IgD-negative memory B cell (primary cell): ENCODE measurements at regions not wholly inside any gene's neighbourhood (a gene's known extent, or its start where the extent isn't known, plus 50 kb on each side); places are given as distances from the start of the nearest gene placed in this dataset.

Experiments
- H3K27ac Mint-ChIP-seq, 3 donors: one replicate each; pipeline ENCODE4 v1.8.0; 2020 to 2022; ENCODE audit warnings: mild to moderate bottlenecking in 3 of 3, mixed read lengths in 3 of 3, moderate library complexity in 1 of 3
- H3K27me3 Mint-ChIP-seq: one replicate; pipeline ENCODE4 v1.8.0; 2021; ENCODE audit warnings: mixed read lengths
- H3K36me3 Mint-ChIP-seq: one replicate; pipeline ENCODE4 v1.8.0; 2020; ENCODE audit warnings: mild to moderate bottlenecking, mixed read lengths
- H3K4me1 Mint-ChIP-seq, 3 donors: one replicate each; pipeline ENCODE4 v1.8.0; 2020 to 2022; ENCODE audit warnings: mixed read lengths in 3 of 3, mild to moderate bottlenecking in 1 of 3
- H3K4me3 Mint-ChIP-seq, 4 donors: one replicate each; pipeline ENCODE4 v1.8.0; 2020 to 2022; ENCODE audit warnings: mild to moderate bottlenecking in 4 of 4, mixed read lengths in 4 of 4, moderate library complexity in 3 of 4
- H3K9me3 Mint-ChIP-seq, 3 donors: one replicate each; pipeline ENCODE4 v1.8.0; 2020 to 2021; ENCODE audit warnings: mixed read lengths in 3 of 3, mild to moderate bottlenecking in 1 of 3

- Mint-ChIP-seq H3K4me1 (peaks cover 5 to 15% (median 12%) of the 10 kb centered on the region in 3 donors), H3K4me3 (no peak overlapping the region), H3K36me3 (no peaks in the 10 kb centered on the region), H3K27ac (no peak overlapping the region), H3K9me3 (peaks cover 3 to 6% (median 3%) of the 10 kb centered on the region in 3 donors), H3K27me3 (peaks cover 28% of the 10 kb centered on the region)
Measured at GRCh38 chrX:9162698-9163097, 128.8 kb upstream of the FAM9B start.

GRCh38 chrX:9163214-9163709 lies 129.3 kb upstream of the FAM9B start:
- H3K9me3 Mint-ChIP-seq: peaks cover 4 to 7% (median 4%) of the 10 kb centered on the region in 3 donors
- H3K36me3 Mint-ChIP-seq: no peaks in the 10 kb centered on the region
- no peak overlapping the region for H3K4me3 Mint-ChIP-seq
- H3K27ac Mint-ChIP-seq: no peak overlapping the region
- peaks cover 28% of the 10 kb centered on the region for H3K27me3 Mint-ChIP-seq
- H3K4me1 Mint-ChIP-seq: peaks cover 5 to 15% (median 12%) of the 10 kb centered on the region in 3 donors

- Mint-ChIP-seq H3K27ac (peak overlapping the region in 1 of 3 donors; percentile 48), H3K36me3 (no peaks in the 10 kb centered on the region), H3K4me1 (peaks cover 7 to 15% (median 12%) of the 10 kb centered on the region in 3 donors), H3K9me3 (peaks cover 6 to 8% (median 7%) of the 10 kb centered on the region in 3 donors), H3K27me3 (peaks cover 25% of the 10 kb centered on the region), H3K4me3 (no peak overlapping the region)
Measured at GRCh38 chrX:9164086-9164485, 130.2 kb upstream of the FAM9B start.

- Mint-ChIP-seq H3K4me3 (no peak overlapping the region), H3K36me3 (no peaks in the 10 kb centered on the region)
Measured at GRCh38 chrX:9164533-9165426, 130.9 kb upstream of the FAM9B start.

GRCh38 chrX:9166584-9166944 lies 132.6 kb upstream of the FAM9B start:
- no peak overlapping the region for H3K27ac Mint-ChIP-seq
- H3K36me3 Mint-ChIP-seq: no peaks in the 10 kb centered on the region
- H3K4me3 Mint-ChIP-seq: no peak overlapping the region
- peaks cover 15% of the 10 kb centered on the region for H3K27me3 Mint-ChIP-seq
- peaks cover 7 to 15% (median 12%) of the 10 kb centered on the region in 3 donors for H3K4me1 Mint-ChIP-seq
- peaks cover 6 to 8% (median 7%) of the 10 kb centered on the region in 3 donors for H3K9me3 Mint-ChIP-seq

More at GRCh38 chrX:9164533-9165426, 130.9 kb upstream of the FAM9B start:
- H3K4me1 Mint-ChIP-seq: peaks cover 7 to 15% (median 12%) of the 10 kb centered on the region in 3 donors
- H3K27me3 Mint-ChIP-seq: peaks cover 25% of the 10 kb centered on the region
- H3K9me3 Mint-ChIP-seq: peaks cover 6 to 8% (median 7%) of the 10 kb centered on the region in 3 donors
- H3K27ac Mint-ChIP-seq: peak overlapping the region in 2 of 3 donors; percentile 0 to 48

GRCh38 chrX:9171841-9172463 lies 138.0 kb upstream of the FAM9B start:
- H3K4me3 Mint-ChIP-seq: no peak overlapping the region
- peaks cover 0 to 2% (median 0%) of the 10 kb centered on the region in 3 donors for H3K4me1 Mint-ChIP-seq
- peaks cover 4 to 8% (median 4%) of the 10 kb centered on the region in 3 donors for H3K9me3 Mint-ChIP-seq
- no peak overlapping the region for H3K27ac Mint-ChIP-seq
- no peaks in the 10 kb centered on the region for H3K36me3 Mint-ChIP-seq
- peaks cover 5% of the 10 kb centered on the region for H3K27me3 Mint-ChIP-seq

GRCh38 chrX:9172464-9172850 lies 138.5 kb upstream of the FAM9B start:
- H3K27me3 Mint-ChIP-seq: peaks cover 5% of the 10 kb centered on the region
- no peak overlapping the region for H3K27ac Mint-ChIP-seq
- peaks cover 4 to 8% (median 4%) of the 10 kb centered on the region in 3 donors for H3K9me3 Mint-ChIP-seq
- H3K4me3 Mint-ChIP-seq: no peak overlapping the region
- H3K36me3 Mint-ChIP-seq: no peaks in the 10 kb centered on the region
- peaks cover 0 to 2% (median 0%) of the 10 kb centered on the region in 3 donors for H3K4me1 Mint-ChIP-seq

GRCh38 chrX:9180623-9181022 lies 146.7 kb upstream of the FAM9B start:
- H3K4me3 Mint-ChIP-seq: no peak overlapping the region
- no peaks in the 10 kb centered on the region for H3K4me1 Mint-ChIP-seq
- H3K9me3 Mint-ChIP-seq: peaks cover 0 to 10% (median 4%) of the 10 kb centered on the region in 3 donors
- peaks cover 7% of the 10 kb centered on the region for H3K27me3 Mint-ChIP-seq
- no peak overlapping the region for H3K27ac Mint-ChIP-seq
- H3K36me3 Mint-ChIP-seq: no peaks in the 10 kb centered on the region

GRCh38 chrX:9182041-9182440 lies 148.1 kb upstream of the FAM9B start:
- Mint-ChIP-seq H3K36me3 (no peaks in the 10 kb centered on the region), H3K9me3 (peaks cover 0 to 10% (median 4%) of the 10 kb centered on the region in 3 donors), H3K4me3 (no peak overlapping the region), H3K27me3 (peaks cover 12% of the 10 kb centered on the region), H3K27ac (no peak overlapping the region), H3K4me1 (no peaks in the 10 kb centered on the region)

- Mint-ChIP-seq H3K36me3 (no peaks in the 10 kb centered on the region), H3K4me1 (no peaks in the 10 kb centered on the region), H3K4me3 (no peak overlapping the region), H3K27ac (peak overlapping the region in 1 of 3 donors; percentile 59), H3K9me3 (peaks cover 0 to 10% (median 4%) of the 10 kb centered on the region in 3 donors), H3K27me3 (peaks cover 12% of the 10 kb centered on the region)
Measured at GRCh38 chrX:9183481-9183880, 149.6 kb upstream of the FAM9B start.

- Mint-ChIP-seq H3K36me3 (no peaks in the 10 kb centered on the region), H3K4me1 (no peaks in the 10 kb centered on the region), H3K27me3 (peaks cover 12% of the 10 kb centered on the region), H3K4me3 (no peak overlapping the region), H3K27ac (no peak overlapping the region), H3K9me3 (peaks cover 0 to 4% (median 0%) of the 10 kb centered on the region in 3 donors)
Measured at GRCh38 chrX:9184211-9184610, 150.3 kb upstream of the FAM9B start.

- peaks cover 0 to 3% (median 0%) of the 10 kb centered on the region in 3 donors for H3K9me3 Mint-ChIP-seq
- peaks cover 7% of the 10 kb centered on the region for H3K27me3 Mint-ChIP-seq
- no peaks in the 10 kb centered on the region for H3K36me3 Mint-ChIP-seq
- no peak overlapping the region for H3K4me3 Mint-ChIP-seq
- H3K4me1 Mint-ChIP-seq: no peaks in the 10 kb centered on the region
- no peak overlapping the region for H3K27ac Mint-ChIP-seq
Measured at GRCh38 chrX:9188117-9188516, 154.2 kb upstream of the FAM9B start.

- no peaks in the 10 kb centered on the region for H3K4me1 Mint-ChIP-seq
- H3K36me3 Mint-ChIP-seq: no peaks in the 10 kb centered on the region
- H3K9me3 Mint-ChIP-seq: peaks cover 0 to 3% (median 0%) of the 10 kb centered on the region in 3 donors
- H3K27me3 Mint-ChIP-seq: peaks cover 7% of the 10 kb centered on the region
- H3K27ac Mint-ChIP-seq: no peak overlapping the region
- peak overlapping the region in 1 of 4 donors; percentile 13 for H3K4me3 Mint-ChIP-seq
Measured at GRCh38 chrX:9189286-9189685, 155.4 kb upstream of the FAM9B start.

- no peak overlapping the region for H3K4me3 Mint-ChIP-seq
- no peaks in the 10 kb centered on the region for H3K36me3 Mint-ChIP-seq
- H3K27me3 Mint-ChIP-seq: peaks cover 3% of the 10 kb centered on the region
- peaks cover 0 to 2% (median 2%) of the 10 kb centered on the region in 3 donors for H3K4me1 Mint-ChIP-seq
- H3K27ac Mint-ChIP-seq: no peak overlapping the region
- peaks cover 0 to 3% (median 0%) of the 10 kb centered on the region in 3 donors for H3K9me3 Mint-ChIP-seq
Measured at GRCh38 chrX:9191392-9191791, 157.5 kb upstream of the FAM9B start.

- H3K27me3 Mint-ChIP-seq: peaks cover 3% of the 10 kb centered on the region
- H3K9me3 Mint-ChIP-seq: peaks cover 0 to 3% (median 0%) of the 10 kb centered on the region in 3 donors
- peaks cover 8 to 14% (median 12%) of the 10 kb centered on the region in 3 donors for H3K4me1 Mint-ChIP-seq
- H3K36me3 Mint-ChIP-seq: no peaks in the 10 kb centered on the region
- H3K4me3 Mint-ChIP-seq: no peak overlapping the region
- H3K27ac Mint-ChIP-seq: no peak overlapping the region
Measured at GRCh38 chrX:9195199-9195880, 161.4 kb upstream of the FAM9B start.
